HFFc6 (cell line): ENCODE measurements at regions not wholly inside any gene's neighbourhood (a gene's known extent, or its start where the extent isn't known, plus 50 kb on each side); places are given as distances from the start of the nearest gene placed in this dataset.

Source experiments
- DNase-seq: peaks from one replicate; pipeline ENCODE4 v3.0.0-alpha.2; 2018
- H3K27ac Mint-ChIP-seq: 2 replicates; pipeline ENCODE4 v1.8.0; 2020; ENCODE audit warnings: mild to moderate bottlenecking, mixed read lengths
- H3K27me3 Mint-ChIP-seq: 2 replicates; pipeline ENCODE4 v1.8.0; 2021; ENCODE audit warnings: mild to moderate bottlenecking, moderate library complexity, mixed read lengths; ENCODE audit not compliant: insufficient read depth
- H3K36me3 Mint-ChIP-seq: 2 replicates; pipeline ENCODE4 v1.8.0; 2021; ENCODE audit warnings: low read depth, mixed read lengths
- H3K4me1 Mint-ChIP-seq: 2 replicates; pipeline ENCODE4 v1.8.0; 2020; ENCODE audit warnings: low read depth, mixed read lengths
- H3K4me3 Mint-ChIP-seq: 2 replicates; pipeline ENCODE4 v1.8.0; 2020; ENCODE audit warnings: mild to moderate bottlenecking, moderate library complexity, mixed read lengths
- H3K9me3 Mint-ChIP-seq: 2 replicates; pipeline ENCODE4 v1.8.0; 2020; ENCODE audit warnings: mild to moderate bottlenecking, mixed read lengths
- TF ChIP-seq, protein P1 (sequence below): fragments of 200-600 bp; sonication (generic); IDR thresholded peaks from 2 replicates; pipeline ENCODE4 v1.5.0; 2021; ENCODE audit warnings: antibody characterized with exemption, mild to moderate bottlenecking

- TF ChIP-seq, protein P1, sequence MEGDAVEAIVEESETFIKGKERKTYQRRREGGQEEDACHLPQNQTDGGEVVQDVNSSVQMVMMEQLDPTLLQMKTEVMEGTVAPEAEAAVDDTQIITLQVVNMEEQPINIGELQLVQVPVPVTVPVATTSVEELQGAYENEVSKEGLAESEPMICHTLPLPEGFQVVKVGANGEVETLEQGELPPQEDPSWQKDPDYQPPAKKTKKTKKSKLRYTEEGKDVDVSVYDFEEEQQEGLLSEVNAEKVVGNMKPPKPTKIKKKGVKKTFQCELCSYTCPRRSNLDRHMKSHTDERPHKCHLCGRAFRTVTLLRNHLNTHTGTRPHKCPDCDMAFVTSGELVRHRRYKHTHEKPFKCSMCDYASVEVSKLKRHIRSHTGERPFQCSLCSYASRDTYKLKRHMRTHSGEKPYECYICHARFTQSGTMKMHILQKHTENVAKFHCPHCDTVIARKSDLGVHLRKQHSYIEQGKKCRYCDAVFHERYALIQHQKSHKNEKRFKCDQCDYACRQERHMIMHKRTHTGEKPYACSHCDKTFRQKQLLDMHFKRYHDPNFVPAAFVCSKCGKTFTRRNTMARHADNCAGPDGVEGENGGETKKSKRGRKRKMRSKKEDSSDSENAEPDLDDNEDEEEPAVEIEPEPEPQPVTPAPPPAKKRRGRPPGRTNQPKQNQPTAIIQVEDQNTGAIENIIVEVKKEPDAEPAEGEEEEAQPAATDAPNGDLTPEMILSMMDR = no peak
- Mint-ChIP-seq H3K9me3 (no peaks in the 10 kb centered on the region), H3K4me3 (no peak overlapping the region), H3K36me3 (no peaks in the 10 kb centered on the region), H3K27me3 (peaks cover 27% of the 10 kb centered on the region), H3K4me1 (no peaks in the 10 kb centered on the region), H3K27ac (no peak overlapping the region)
- no peak for DNase-seq
Observed at GRCh38 chr10:78913219-78914059, 155.3 kb upstream of the ZMIZ1 start.

- Mint-ChIP-seq H3K4me3 (no peak overlapping the region), H3K36me3 (no peaks in the 10 kb centered on the region), H3K27ac (no peak overlapping the region), H3K9me3 (no peaks in the 10 kb centered on the region), H3K27me3 (peaks cover 26% of the 10 kb centered on the region), H3K4me1 (no peaks in the 10 kb centered on the region)
- no peak for DNase-seq
- TF ChIP-seq, protein P1 = no peak
Observed at GRCh38 chr10:78914060-78914378, 154.7 kb upstream of the ZMIZ1 start.

DNA sequence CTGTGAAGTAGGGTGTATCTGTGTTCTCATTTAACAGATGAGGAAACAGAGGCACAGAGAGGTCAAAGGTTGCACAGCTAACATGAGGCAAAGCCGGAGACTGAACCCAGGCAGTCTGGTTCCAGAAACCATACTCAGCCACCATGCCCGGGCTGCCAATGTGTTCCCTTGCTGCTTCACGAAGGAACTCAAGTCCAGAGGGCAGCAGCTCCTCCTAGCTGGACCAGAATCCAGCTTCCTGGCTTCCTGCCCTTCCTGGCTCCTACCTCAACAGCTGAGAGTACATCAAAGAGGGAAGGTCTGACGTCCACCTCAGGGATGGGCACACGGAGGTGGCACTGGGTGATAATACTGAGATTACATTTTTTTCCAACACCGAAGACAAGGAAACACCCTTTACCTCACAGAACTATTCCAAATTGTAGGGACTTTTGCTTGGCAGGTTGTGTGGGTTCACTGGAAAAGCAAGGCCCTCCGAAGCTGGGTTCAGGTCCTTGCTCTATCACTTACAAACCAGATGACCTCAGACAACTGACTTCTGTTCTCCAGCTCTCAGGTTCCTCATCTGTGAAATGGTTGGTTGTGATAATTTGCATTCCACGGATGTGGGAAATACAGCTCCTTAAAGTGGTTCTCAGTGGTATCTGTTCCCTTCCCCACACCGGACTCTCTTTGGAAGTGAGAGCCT is 154.1 kb upstream of the ZMIZ1 start:
- Mint-ChIP-seq H3K4me1 (no peaks in the 10 kb centered on the region), H3K4me3 (no peak overlapping the region), H3K27me3 (peaks cover 32% of the 10 kb centered on the region), H3K27ac (no peak overlapping the region), H3K36me3 (no peaks in the 10 kb centered on the region), H3K9me3 (no peaks in the 10 kb centered on the region)
- no peak for DNase-seq
- TF ChIP-seq, protein P1 = no peak

DNA sequence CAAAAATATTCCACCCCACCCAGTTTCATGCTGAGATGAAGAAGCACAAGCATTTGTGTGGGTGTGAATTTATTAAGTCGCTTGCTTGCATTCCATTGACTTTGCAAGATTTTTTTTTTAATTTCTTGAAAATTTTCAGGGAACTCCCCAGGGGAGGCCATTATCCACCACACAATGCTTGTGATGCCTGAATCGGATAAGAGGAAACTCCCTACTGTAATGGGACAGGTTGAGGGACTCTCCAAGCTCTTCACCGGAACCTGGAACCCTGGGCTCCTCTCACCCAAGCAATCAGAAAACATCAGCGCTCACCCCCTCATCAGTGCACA is 153.6 kb upstream of the ZMIZ1 start:
- H3K27me3 Mint-ChIP-seq = peaks cover 34% of the 10 kb centered on the region
- no peaks in the 10 kb centered on the region for H3K36me3 Mint-ChIP-seq
- TF ChIP-seq, protein P1 = no peak
- no peaks in the 10 kb centered on the region for H3K9me3 Mint-ChIP-seq
- no peak for DNase-seq
- H3K27ac Mint-ChIP-seq = no peak overlapping the region
- H3K4me3 Mint-ChIP-seq = no peak overlapping the region
- H3K4me1 Mint-ChIP-seq = no peaks in the 10 kb centered on the region

GRCh38 chr10:78916227-78916626 is 152.5 kb upstream of the ZMIZ1 start:
- H3K36me3 Mint-ChIP-seq = no peaks in the 10 kb centered on the region
- H3K27me3 Mint-ChIP-seq = peaks cover 34% of the 10 kb centered on the region
- no peak for DNase-seq
- TF ChIP-seq, protein P1 = no peak
- no peaks in the 10 kb centered on the region for H3K9me3 Mint-ChIP-seq
- H3K4me3 Mint-ChIP-seq = no peak overlapping the region
- H3K4me1 Mint-ChIP-seq = no peaks in the 10 kb centered on the region
- H3K27ac Mint-ChIP-seq = no peak overlapping the region
